WTC11 (cell line): ENCODE measurements at regions not wholly inside any gene's neighbourhood (a gene's known extent, or its start where the extent isn't known, plus 50 kb on each side); places are given as distances from the start of the nearest gene placed in this dataset.

Experiments
- CBFB ChIP-seq: sonication (generic); formaldehyde crosslinking; IDR thresholded peaks from 2 replicates; pipeline ENCODE4 v1.8.1; 2022; ENCODE audit warnings: mild to moderate bottlenecking, low read depth, missing genetic modification reagents
- CREM ChIP-seq: sonication (generic); formaldehyde crosslinking; IDR thresholded peaks from 2 replicates; pipeline ENCODE4 v1.8.1; 2022; ENCODE audit warnings: mild to moderate bottlenecking, missing genetic modification reagents, moderate library complexity
- ELF4 ChIP-seq: sonication (generic); formaldehyde crosslinking; IDR thresholded peaks from 2 replicates; pipeline ENCODE4 v1.8.1; 2022; ENCODE audit warnings: low read depth, mild to moderate bottlenecking, moderate library complexity, missing genetic modification reagents
- GRHL2 ChIP-seq: fragments of 250-450 bp; sonication (Bioruptor Pico); IDR thresholded peaks from 2 replicates; pipeline ENCODE4 v1.8.0; 2022; ENCODE audit warnings: mild to moderate bottlenecking, moderate library complexity; ENCODE audit not compliant: insufficient replicate concordance, severe bottlenecking
- JUN ChIP-seq: sonication (generic); formaldehyde crosslinking; IDR thresholded peaks from 2 replicates; pipeline ENCODE4 v1.8.0; 2023; ENCODE audit warnings: mild to moderate bottlenecking, missing genetic modification reagents
- KAT7 ChIP-seq: sonication (generic); formaldehyde crosslinking; IDR thresholded peaks from 2 replicates; pipeline ENCODE4 v1.8.1; 2023; ENCODE audit warnings: missing genetic modification reagents, mild to moderate bottlenecking, borderline replicate concordance
- NFE2L1 ChIP-seq: sonication (generic); formaldehyde crosslinking; IDR thresholded peaks from 2 replicates; pipeline ENCODE4 v1.8.1; 2023; ENCODE audit warnings: missing genetic modification reagents
- ZNF219 ChIP-seq: sonication (generic); formaldehyde crosslinking; IDR thresholded peaks from 2 replicates; pipeline ENCODE4 v1.8.0; 2023; ENCODE audit warnings: missing genetic modification reagents, mild to moderate bottlenecking, borderline replicate concordance
- TF ChIP-seq, protein P1 (sequence below): fragments of 200-600 bp; IDR thresholded peaks from 2 replicates; pipeline ENCODE4 v1.8.0; 2022; ENCODE audit warnings: antibody characterized with exemption
- TF ChIP-seq, protein P2 (sequence below): sonication (generic); formaldehyde crosslinking; IDR thresholded peaks from 2 replicates; pipeline ENCODE4 v1.8.1; 2023; ENCODE audit warnings: mild to moderate bottlenecking, moderate library complexity, missing genetic modification reagents
- TF ChIP-seq, protein P3 (sequence below): sonication (generic); formaldehyde crosslinking; conservative IDR thresholded peaks from 2 replicates; pipeline ENCODE4 v1.8.1; 2022; ENCODE audit warnings: mild to moderate bottlenecking, missing genetic modification reagents
- TF ChIP-seq, protein P4 (sequence below): fragments of 250-450 bp; sonication (Bioruptor Pico); IDR thresholded peaks from 2 replicates; pipeline ENCODE4 v1.8.0; 2021; ENCODE audit warnings: mild to moderate bottlenecking
- TF ChIP-seq, protein P5 (sequence below): sonication (generic); formaldehyde crosslinking; IDR thresholded peaks from 2 replicates; pipeline ENCODE4 v1.8.1; 2022; ENCODE audit warnings: mild to moderate bottlenecking, moderate library complexity, missing genetic modification reagents
- TF ChIP-seq, protein P6 (sequence below): sonication (generic); formaldehyde crosslinking; IDR thresholded peaks from 2 replicates; pipeline ENCODE4 v1.8.1; 2023; ENCODE audit warnings: mild to moderate bottlenecking, missing genetic modification reagents, borderline replicate concordance

DNA sequence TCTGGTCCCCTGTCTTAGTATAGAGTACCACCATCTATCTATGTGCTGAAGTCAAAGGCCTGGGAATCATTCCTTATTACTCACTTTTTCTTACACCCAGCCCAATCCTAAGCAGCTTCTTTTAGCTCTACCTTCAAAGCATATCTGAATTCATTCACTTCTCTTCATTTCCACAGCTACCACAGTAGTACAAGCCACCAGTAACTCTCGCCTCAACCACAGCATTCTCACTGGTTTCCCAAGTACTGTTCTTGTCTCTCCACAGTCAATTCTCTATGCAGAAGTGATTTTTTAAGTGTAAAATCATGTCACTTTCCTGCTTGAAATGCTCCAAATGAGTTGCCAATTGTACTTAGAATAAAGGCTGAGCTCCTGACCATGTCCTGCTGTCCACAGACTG lies 401.7 kb downstream of the OXSM start:
- TF ChIP-seq NFE2L1 (CRISPR knock-in tag) = no peak
- TF ChIP-seq, protein P1, sequence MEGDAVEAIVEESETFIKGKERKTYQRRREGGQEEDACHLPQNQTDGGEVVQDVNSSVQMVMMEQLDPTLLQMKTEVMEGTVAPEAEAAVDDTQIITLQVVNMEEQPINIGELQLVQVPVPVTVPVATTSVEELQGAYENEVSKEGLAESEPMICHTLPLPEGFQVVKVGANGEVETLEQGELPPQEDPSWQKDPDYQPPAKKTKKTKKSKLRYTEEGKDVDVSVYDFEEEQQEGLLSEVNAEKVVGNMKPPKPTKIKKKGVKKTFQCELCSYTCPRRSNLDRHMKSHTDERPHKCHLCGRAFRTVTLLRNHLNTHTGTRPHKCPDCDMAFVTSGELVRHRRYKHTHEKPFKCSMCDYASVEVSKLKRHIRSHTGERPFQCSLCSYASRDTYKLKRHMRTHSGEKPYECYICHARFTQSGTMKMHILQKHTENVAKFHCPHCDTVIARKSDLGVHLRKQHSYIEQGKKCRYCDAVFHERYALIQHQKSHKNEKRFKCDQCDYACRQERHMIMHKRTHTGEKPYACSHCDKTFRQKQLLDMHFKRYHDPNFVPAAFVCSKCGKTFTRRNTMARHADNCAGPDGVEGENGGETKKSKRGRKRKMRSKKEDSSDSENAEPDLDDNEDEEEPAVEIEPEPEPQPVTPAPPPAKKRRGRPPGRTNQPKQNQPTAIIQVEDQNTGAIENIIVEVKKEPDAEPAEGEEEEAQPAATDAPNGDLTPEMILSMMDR = no peak
- TF ChIP-seq, protein P2, sequence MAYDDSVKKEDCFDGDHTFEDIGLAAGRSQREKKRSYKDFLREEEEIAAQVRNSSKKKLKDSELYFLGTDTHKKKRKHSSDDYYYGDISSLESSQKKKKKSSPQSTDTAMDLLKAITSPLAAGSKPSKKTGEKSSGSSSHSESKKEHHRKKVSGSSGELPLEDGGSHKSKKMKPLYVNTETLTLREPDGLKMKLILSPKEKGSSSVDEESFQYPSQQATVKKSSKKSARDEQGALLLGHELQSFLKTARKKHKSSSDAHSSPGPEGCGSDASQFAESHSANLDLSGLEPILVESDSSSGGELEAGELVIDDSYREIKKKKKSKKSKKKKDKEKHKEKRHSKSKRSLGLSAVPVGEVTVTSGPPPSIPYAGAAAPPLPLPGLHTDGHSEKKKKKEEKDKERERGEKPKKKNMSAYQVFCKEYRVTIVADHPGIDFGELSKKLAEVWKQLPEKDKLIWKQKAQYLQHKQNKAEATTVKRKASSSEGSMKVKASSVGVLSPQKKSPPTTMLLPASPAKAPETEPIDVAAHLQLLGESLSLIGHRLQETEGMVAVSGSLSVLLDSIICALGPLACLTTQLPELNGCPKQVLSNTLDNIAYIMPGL (CRISPR knock-in tag) = no peak
- TF ChIP-seq, protein P3, sequence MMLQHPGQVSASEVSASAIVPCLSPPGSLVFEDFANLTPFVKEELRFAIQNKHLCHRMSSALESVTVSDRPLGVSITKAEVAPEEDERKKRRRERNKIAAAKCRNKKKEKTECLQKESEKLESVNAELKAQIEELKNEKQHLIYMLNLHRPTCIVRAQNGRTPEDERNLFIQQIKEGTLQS (CRISPR knock-in tag) = no peak
- no peak for TF ChIP-seq ZNF219
- TF ChIP-seq, protein P4, sequence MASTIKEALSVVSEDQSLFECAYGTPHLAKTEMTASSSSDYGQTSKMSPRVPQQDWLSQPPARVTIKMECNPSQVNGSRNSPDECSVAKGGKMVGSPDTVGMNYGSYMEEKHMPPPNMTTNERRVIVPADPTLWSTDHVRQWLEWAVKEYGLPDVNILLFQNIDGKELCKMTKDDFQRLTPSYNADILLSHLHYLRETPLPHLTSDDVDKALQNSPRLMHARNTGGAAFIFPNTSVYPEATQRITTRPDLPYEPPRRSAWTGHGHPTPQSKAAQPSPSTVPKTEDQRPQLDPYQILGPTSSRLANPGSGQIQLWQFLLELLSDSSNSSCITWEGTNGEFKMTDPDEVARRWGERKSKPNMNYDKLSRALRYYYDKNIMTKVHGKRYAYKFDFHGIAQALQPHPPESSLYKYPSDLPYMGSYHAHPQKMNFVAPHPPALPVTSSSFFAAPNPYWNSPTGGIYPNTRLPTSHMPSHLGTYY (CRISPR knock-in tag) = no peak
- TF ChIP-seq JUN (CRISPR knock-in tag) = no peak
- TF ChIP-seq, protein P5, sequence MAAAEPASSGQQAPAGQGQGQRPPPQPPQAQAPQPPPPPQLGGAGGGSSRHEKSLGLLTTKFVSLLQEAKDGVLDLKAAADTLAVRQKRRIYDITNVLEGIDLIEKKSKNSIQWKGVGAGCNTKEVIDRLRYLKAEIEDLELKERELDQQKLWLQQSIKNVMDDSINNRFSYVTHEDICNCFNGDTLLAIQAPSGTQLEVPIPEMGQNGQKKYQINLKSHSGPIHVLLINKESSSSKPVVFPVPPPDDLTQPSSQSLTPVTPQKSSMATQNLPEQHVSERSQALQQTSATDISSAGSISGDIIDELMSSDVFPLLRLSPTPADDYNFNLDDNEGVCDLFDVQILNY = no peak
- no peak for TF ChIP-seq CREM
- TF ChIP-seq ELF4 (CRISPR knock-in tag) = no peak
- no peak for TF ChIP-seq KAT7
- no peak for TF ChIP-seq CBFB (CRISPR knock-in tag)
- no peak for TF ChIP-seq GRHL2 (CRISPR knock-in tag)
- TF ChIP-seq, protein P6, sequence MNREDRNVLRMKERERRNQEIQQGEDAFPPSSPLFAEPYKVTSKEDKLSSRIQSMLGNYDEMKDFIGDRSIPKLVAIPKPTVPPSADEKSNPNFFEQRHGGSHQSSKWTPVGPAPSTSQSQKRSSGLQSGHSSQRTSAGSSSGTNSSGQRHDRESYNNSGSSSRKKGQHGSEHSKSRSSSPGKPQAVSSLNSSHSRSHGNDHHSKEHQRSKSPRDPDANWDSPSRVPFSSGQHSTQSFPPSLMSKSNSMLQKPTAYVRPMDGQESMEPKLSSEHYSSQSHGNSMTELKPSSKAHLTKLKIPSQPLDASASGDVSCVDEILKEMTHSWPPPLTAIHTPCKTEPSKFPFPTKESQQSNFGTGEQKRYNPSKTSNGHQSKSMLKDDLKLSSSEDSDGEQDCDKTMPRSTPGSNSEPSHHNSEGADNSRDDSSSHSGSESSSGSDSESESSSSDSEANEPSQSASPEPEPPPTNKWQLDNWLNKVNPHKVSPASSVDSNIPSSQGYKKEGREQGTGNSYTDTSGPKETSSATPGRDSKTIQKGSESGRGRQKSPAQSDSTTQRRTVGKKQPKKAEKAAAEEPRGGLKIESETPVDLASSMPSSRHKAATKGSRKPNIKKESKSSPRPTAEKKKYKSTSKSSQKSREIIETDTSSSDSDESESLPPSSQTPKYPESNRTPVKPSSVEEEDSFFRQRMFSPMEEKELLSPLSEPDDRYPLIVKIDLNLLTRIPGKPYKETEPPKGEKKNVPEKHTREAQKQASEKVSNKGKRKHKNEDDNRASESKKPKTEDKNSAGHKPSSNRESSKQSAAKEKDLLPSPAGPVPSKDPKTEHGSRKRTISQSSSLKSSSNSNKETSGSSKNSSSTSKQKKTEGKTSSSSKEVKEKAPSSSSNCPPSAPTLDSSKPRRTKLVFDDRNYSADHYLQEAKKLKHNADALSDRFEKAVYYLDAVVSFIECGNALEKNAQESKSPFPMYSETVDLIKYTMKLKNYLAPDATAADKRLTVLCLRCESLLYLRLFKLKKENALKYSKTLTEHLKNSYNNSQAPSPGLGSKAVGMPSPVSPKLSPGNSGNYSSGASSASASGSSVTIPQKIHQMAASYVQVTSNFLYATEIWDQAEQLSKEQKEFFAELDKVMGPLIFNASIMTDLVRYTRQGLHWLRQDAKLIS (CRISPR knock-in tag) = no peak
